ENCODE measurements at regions not wholly inside any gene's neighbourhood (a gene's known extent, or its start where the extent isn't known, plus 50 kb on each side); places are given as distances from the start of the nearest gene placed in this dataset.
"Not testable (repeated sequence)": the region's sequence is repeated elsewhere in the genome, so short reads cannot be mapped to it uniquely, and the experiment has no call there.

GRCh38 chr1:120647182-120647581 lies 76.6 kb upstream of the NBPF26 start:
- TF ChIP-seq POLR2A, CTCF (IDR thresholded peaks at IDR 0.05): not testable (repeated sequence)
